Stimulated activated naive B cell treated with anti-CD40 and anti-IgM and Interleukin-4, amounts not matched to agents 10 μg/mL and 1 μg/mL and 100 μg/mL, for 72 hours (primary cell): ENCODE measurements at regions not wholly inside any gene's neighbourhood (a gene's known extent, or its start where the extent isn't known, plus 50 kb on each side); places are given as distances from the start of the nearest gene placed in this dataset.

Experiments
- ATAC-seq, 2 donors: fragments of 150-1000 bp; cut with Tn5 transposase; replicated peaks; 2 replicates each; pipeline ENCODE4 v1.10.0; 2021; ENCODE audit warnings: moderate library complexity in 1 of 2
- DNase-seq: peaks from one replicate; pipeline ENCODE4 v3.0.0; 2021
- H3K27ac Mint-ChIP-seq: one replicate; pipeline ENCODE4 v1.8.0; 2022; ENCODE audit warnings: mild to moderate bottlenecking, mixed read lengths
- H3K27me3 Mint-ChIP-seq, 2 donors: one replicate each; pipeline ENCODE4 v1.8.0; 2022; ENCODE audit warnings: mixed read lengths in 2 of 2
- H3K36me3 Mint-ChIP-seq, 2 donors: one replicate each; pipeline ENCODE4 v1.8.0; 2022; ENCODE audit warnings: mixed read lengths in 2 of 2, mild to moderate bottlenecking in 1 of 2
- H3K4me1 Mint-ChIP-seq, 2 donors: one replicate each; pipeline ENCODE4 v1.8.0; 2022; ENCODE audit warnings: mixed read lengths in 2 of 2, mild to moderate bottlenecking in 1 of 2
- H3K4me3 Mint-ChIP-seq, 2 donors: one replicate each; pipeline ENCODE4 v1.8.0; 2022; ENCODE audit warnings: mild to moderate bottlenecking in 2 of 2, mixed read lengths in 2 of 2, moderate library complexity in 1 of 2
- H3K9me3 Mint-ChIP-seq, 2 donors: one replicate each; pipeline ENCODE4 v1.8.0; 2022; ENCODE audit warnings: mixed read lengths in 2 of 2, mild to moderate bottlenecking in 1 of 2

GRCh38 chr21:19290328-19290727, 886.7 kb upstream of the TMPRSS15 start:
- Mint-ChIP-seq H3K27ac (no peak overlapping the region), H3K27me3 (no peaks in the 10 kb centered on the region), H3K9me3 (peaks cover 0 to 8% of the 10 kb centered on the region in 2 donors), H3K4me1 (no peaks in the 10 kb centered on the region), H3K4me3 (no peak overlapping the region), H3K36me3 (no peaks in the 10 kb centered on the region)
- ATAC-seq (no peak), DNase-seq (no peak)

DNA sequence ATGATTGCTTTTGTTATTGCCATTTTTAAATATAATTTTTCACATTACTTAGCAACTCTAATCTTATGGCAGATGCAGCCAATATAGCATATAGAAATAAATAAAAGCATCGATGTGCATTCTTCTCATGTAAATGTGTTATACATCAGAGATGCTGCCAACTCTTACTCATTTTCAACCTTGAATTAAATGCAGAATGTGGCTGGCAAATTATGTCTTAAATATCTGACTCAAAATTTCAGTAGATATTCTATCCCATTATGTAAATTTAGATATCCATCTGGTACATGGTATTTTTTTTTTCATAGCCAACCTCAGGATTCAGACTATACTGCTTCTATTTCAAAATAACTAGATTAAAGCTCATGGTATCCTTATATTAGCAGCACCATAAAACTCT, 916.7 kb upstream of the TMPRSS15 start:
- no peak overlapping the region for H3K27ac Mint-ChIP-seq
- H3K27me3 Mint-ChIP-seq = no peaks in the 10 kb centered on the region
- H3K36me3 Mint-ChIP-seq = no peaks in the 10 kb centered on the region
- H3K4me3 Mint-ChIP-seq = no peak overlapping the region
- DNase-seq (no peak), ATAC-seq (no peak)
- no peaks in the 10 kb centered on the region for H3K4me1 Mint-ChIP-seq
- peaks cover 0 to 10% of the 10 kb centered on the region in 2 donors for H3K9me3 Mint-ChIP-seq

DNA sequence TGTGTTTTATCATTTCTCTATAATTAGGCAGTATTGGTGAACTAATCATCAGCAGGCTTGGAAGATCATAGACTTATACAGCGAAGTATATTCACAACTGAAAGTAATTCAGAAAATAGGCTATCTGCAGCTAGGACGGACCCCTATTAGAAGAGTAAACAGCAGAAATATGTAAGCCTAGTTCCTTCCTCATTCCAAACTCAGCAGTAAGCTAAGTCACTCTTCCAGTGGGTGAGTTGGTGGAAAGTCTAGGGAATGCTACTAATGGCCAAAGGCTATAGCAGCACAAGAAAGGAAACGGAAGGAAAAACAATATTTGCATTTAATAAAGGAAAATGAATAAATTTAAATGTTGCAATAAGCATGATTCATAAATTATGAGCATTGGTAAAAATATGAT, 918.1 kb upstream of the TMPRSS15 start:
- ATAC-seq (no peak), DNase-seq (no peak)
- Mint-ChIP-seq H3K4me1 (no peaks in the 10 kb centered on the region), H3K36me3 (no peaks in the 10 kb centered on the region), H3K27me3 (no peaks in the 10 kb centered on the region), H3K9me3 (peaks cover 0 to 6% of the 10 kb centered on the region in 2 donors), H3K27ac (no peak overlapping the region), H3K4me3 (no peak overlapping the region)

DNA sequence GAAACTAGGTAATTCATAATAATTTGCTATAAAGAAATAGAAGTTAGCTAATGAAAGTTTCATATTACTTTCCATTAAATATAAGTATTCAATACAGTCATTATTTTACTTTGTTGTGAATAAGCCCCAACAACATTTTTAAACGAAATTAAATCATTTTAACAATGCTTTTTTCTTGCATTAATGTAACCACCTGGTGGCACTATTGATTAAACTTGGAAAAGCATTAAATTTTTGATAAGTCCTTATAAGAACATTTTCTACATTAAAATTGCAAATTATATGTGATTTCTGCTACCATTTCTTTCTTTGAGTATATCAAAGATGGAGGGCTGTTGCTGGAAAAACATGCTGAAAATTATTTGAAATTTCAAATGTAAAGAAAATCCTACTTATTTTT, 918.8 kb upstream of the TMPRSS15 start:
- Mint-ChIP-seq H3K4me1 (no peaks in the 10 kb centered on the region), H3K4me3 (no peak overlapping the region), H3K27ac (no peak overlapping the region), H3K36me3 (no peaks in the 10 kb centered on the region), H3K27me3 (no peaks in the 10 kb centered on the region), H3K9me3 (peaks cover 0 to 2% of the 10 kb centered on the region in 2 donors)
- no peak for ATAC-seq
- DNase-seq = no peak

DNA sequence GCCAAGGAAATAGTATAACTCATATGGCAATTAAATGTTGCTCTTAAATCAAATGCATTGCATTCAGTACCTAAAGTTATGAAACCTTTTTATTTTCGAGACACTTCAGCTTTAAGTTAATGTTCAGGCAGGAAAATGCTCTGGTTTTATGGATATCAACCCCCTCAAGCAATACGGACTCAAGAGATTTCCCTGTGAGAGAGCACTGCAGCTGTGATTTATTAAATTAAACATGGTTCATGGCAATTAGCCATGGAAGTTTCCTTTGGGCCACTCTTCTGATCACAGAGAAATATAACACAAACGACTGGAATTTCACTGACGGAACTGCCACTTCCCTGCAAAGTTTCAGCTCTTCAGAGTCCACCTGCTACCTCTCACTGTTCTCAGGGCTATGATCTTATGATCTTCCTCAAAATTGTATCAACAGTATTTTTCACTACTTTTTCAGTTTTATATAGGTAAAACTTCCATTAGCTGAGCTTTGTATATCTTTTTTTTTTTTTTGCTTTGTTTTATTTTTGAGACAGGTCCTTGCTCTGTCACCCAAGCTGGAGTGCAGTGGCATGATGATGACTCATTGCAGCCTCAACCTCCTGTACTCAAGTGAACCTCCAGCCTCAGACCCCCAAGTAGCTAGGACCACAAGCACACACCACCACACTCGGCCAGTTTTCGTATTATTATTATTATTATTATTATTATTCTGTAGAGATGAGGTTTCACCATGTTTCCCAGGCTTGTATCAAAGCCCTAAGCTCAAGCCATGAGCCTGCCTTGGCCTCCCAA, 923.1 kb upstream of the TMPRSS15 start:
- H3K4me3 Mint-ChIP-seq = no peak overlapping the region
- no peak for DNase-seq
- H3K27ac Mint-ChIP-seq = no peak overlapping the region
- no peaks in the 10 kb centered on the region for H3K36me3 Mint-ChIP-seq
- H3K9me3 Mint-ChIP-seq = no peaks in the 10 kb centered on the region
- no peaks in the 10 kb centered on the region for H3K27me3 Mint-ChIP-seq
- no peaks in the 10 kb centered on the region for H3K4me1 Mint-ChIP-seq
- ATAC-seq = no peak

GRCh38 chr21:19328954-19329353, 925.4 kb upstream of the TMPRSS15 start:
- no peak for ATAC-seq
- Mint-ChIP-seq H3K27ac (no peak overlapping the region), H3K9me3 (no peaks in the 10 kb centered on the region)

DNA sequence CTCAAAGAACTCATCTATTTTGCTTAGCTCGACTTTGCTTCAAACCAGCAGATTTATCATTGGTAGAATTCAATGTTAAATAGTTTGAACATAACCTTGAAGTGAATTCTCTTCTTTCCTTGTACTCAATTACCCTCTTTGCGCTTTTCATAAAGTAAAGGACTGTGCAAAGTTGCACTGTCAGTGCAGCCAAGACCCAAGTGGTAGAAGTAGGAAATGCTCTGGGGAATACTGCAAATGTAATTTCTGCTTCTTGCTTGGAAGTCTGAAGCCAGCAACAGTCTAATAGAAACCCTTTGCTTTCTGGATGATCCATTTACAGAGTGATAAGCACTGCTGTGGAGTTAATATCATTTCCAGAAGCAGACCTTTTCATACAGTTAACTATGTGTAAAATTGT, 936.7 kb upstream of the TMPRSS15 start:
- ATAC-seq (no peak), DNase-seq (no peak)
- no peaks in the 10 kb centered on the region for H3K4me1 Mint-ChIP-seq
- no peak overlapping the region for H3K4me3 Mint-ChIP-seq
- H3K27ac Mint-ChIP-seq = no peak overlapping the region
- no peaks in the 10 kb centered on the region for H3K36me3 Mint-ChIP-seq
- H3K27me3 Mint-ChIP-seq = no peaks in the 10 kb centered on the region
- no peaks in the 10 kb centered on the region for H3K9me3 Mint-ChIP-seq

More at GRCh38 chr21:19328954-19329353, 925.4 kb upstream of the TMPRSS15 start:
- Mint-ChIP-seq H3K4me1 (no peaks in the 10 kb centered on the region), H3K4me3 (no peak overlapping the region), H3K27me3 (no peaks in the 10 kb centered on the region), H3K36me3 (no peaks in the 10 kb centered on the region)
- no peak for DNase-seq

GRCh38 chr21:19340954-19341353, 937.4 kb upstream of the TMPRSS15 start:
- no peak overlapping the region for H3K4me3 Mint-ChIP-seq
- H3K27me3 Mint-ChIP-seq = no peaks in the 10 kb centered on the region
- DNase-seq (no peak), ATAC-seq (no peak)
- H3K4me1 Mint-ChIP-seq = no peaks in the 10 kb centered on the region
- H3K36me3 Mint-ChIP-seq = no peaks in the 10 kb centered on the region
- no peaks in the 10 kb centered on the region for H3K9me3 Mint-ChIP-seq
- H3K27ac Mint-ChIP-seq = no peak overlapping the region

GRCh38 chr21:19343711-19344110, 940.1 kb upstream of the TMPRSS15 start:
- no peaks in the 10 kb centered on the region for H3K9me3 Mint-ChIP-seq
- peak; percentile 19 to 71 for ATAC-seq
- H3K27me3 Mint-ChIP-seq = no peaks in the 10 kb centered on the region
- H3K4me1 Mint-ChIP-seq = no peaks in the 10 kb centered on the region
- no peak overlapping the region for H3K4me3 Mint-ChIP-seq
- H3K27ac Mint-ChIP-seq = no peak overlapping the region
- H3K36me3 Mint-ChIP-seq = no peaks in the 10 kb centered on the region
- DNase-seq = no peak

GRCh38 chr21:19350286-19350685, 946.7 kb upstream of the TMPRSS15 start:
- Mint-ChIP-seq H3K27me3 (no peaks in the 10 kb centered on the region), H3K27ac (no peak overlapping the region), H3K9me3 (no peaks in the 10 kb centered on the region), H3K4me1 (no peaks in the 10 kb centered on the region), H3K36me3 (no peaks in the 10 kb centered on the region), H3K4me3 (no peak overlapping the region)
- DNase-seq = no peak
- no peak for ATAC-seq

DNA sequence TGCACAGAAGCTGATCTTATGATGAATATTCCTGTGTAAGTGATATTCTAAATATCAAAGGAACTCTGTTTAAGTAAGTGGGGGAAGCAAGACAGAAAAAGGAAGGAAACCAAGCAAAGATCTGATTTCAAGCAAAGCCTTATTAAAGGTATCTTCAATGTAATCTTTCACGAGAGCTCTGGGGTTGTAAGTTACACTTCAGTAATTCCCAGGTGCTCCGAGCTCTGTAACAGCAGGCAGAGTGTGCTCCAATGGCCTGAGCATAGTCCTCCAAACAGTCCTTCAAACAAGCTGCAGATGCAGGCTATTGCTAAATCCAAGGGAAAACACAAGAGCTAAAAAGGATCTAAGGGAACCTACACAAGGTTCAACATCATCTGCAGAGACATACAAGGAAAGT, 949.7 kb upstream of the TMPRSS15 start:
- Mint-ChIP-seq H3K27me3 (no peaks in the 10 kb centered on the region), H3K4me3 (no peak overlapping the region), H3K4me1 (no peaks in the 10 kb centered on the region), H3K9me3 (no peaks in the 10 kb centered on the region), H3K27ac (no peak overlapping the region), H3K36me3 (no peaks in the 10 kb centered on the region)
- DNase-seq (no peak), ATAC-seq (no peak)

- DNase-seq (no peak), ATAC-seq (no peak)
- Mint-ChIP-seq H3K36me3 (no peaks in the 10 kb centered on the region), H3K4me1 (no peaks in the 10 kb centered on the region), H3K4me3 (no peak overlapping the region), H3K27me3 (no peaks in the 10 kb centered on the region), H3K9me3 (peaks cover 0 to 1% of the 10 kb centered on the region in 2 donors), H3K27ac (no peak overlapping the region)
These were observed 965.4 kb upstream of the TMPRSS15 start for GRCh38 chr21:19368944-19369343.

DNA sequence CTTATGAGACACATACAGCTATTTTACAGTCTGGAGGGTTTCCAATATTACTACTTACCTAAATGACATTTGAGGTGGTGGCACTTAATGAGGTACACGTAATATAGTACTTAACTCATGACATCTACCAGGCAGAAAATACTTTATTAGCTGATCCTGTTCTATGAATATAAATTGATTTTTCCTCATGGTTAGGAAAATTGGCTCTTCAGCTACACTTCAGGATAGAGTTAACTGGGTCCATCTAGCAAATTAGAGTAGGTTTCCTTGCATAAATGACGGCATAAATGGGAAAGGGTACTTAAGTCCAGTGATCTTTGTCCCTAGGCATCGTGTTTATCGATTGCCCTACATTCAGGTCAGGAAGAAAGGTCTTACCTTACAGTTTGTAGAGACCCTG, 988.8 kb upstream of the TMPRSS15 start:
- no peak for ATAC-seq
- no peak overlapping the region for H3K4me3 Mint-ChIP-seq
- no peak for DNase-seq

GRCh38 chr21:19400223-19400770, 996.7 kb upstream of the TMPRSS15 start:
- Mint-ChIP-seq H3K36me3 (no peaks in the 10 kb centered on the region), H3K9me3 (no peaks in the 10 kb centered on the region), H3K27ac (no peak overlapping the region), H3K4me3 (no peak overlapping the region), H3K4me1 (no peaks in the 10 kb centered on the region), H3K27me3 (no peaks in the 10 kb centered on the region)
- peak in 1 of 2 donors; percentile 21 for ATAC-seq
- DNase-seq = no peak

More for the DNA sequence above, 988.8 kb upstream of the TMPRSS15 start:
- H3K4me1 Mint-ChIP-seq = no peaks in the 10 kb centered on the region
- H3K27me3 Mint-ChIP-seq = no peaks in the 10 kb centered on the region
- H3K36me3 Mint-ChIP-seq = no peaks in the 10 kb centered on the region
- no peaks in the 10 kb centered on the region for H3K9me3 Mint-ChIP-seq
- H3K27ac Mint-ChIP-seq = no peak overlapping the region

- DNase-seq (no peak), ATAC-seq (no peak)
- Mint-ChIP-seq H3K27me3 (no peaks in the 10 kb centered on the region), H3K36me3 (no peaks in the 10 kb centered on the region), H3K27ac (no peak overlapping the region), H3K9me3 (no peaks in the 10 kb centered on the region), H3K4me3 (no peak overlapping the region), H3K4me1 (no peaks in the 10 kb centered on the region)
These were observed 999.3 kb upstream of the TMPRSS15 start for GRCh38 chr21:19402870-19403269.
